ENCODE measurements at regions not wholly inside any gene's neighbourhood (a gene's known extent, or its start where the extent isn't known, plus 50 kb on each side); places are given as distances from the start of the nearest gene placed in this dataset.

DNA sequence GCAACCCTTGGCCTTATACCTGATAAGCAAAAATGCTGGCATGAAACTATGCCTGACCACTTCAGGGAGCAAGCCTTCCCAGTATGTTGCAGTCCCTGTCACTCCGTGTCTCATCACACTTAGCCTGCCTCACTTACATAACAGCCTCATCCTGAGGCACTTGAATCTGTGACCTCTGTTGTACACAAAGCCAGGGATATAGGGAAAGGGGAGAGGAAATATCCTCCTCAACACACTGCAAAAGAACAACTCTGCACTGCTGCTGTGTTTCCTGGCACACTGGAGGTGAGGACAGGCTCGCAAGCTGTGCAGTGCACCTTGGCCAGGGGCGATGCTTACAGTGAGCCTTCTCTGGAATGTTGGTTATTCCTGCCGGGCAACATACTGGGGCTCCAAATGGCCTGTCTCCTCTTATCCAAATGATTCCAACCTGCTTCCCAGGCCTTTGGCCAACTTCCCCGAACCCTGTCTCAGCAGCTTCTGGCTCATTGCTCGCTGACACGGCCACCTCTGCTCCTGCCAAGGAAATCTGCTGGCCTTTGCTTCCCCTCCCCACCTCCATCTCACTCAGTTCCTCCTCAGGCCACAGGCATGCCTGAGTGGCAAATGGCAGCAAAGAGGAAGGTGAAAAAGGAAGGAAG lies 109.2 kb downstream of the CD47 start:
- Histone ChIP-seq H3K4me1 (ENCODE audit: control insufficient read depth, insufficient read depth, low read length, unreplicated experiment) (peaks cover 12% of the 10 kb centered on the region), H2AFZ (ENCODE audit: low read length, unreplicated experiment) (no peak overlapping the region), H3K79me2 (ENCODE audit: control insufficient read depth, insufficient read depth, low read length, unreplicated experiment) (no peaks in the 10 kb centered on the region), H3K4me3 (ENCODE audit: low read depth, low read length) (no peak overlapping the region), H3K36me3 (ENCODE audit: insufficient read depth, low read length) (no peaks in the 10 kb centered on the region), H3K27ac (ENCODE audit: low read depth, low read length) (no peak overlapping the region), H3K27me3 (ENCODE audit: insufficient read depth, low read length) (no peaks in the 10 kb centered on the region)

DNA sequence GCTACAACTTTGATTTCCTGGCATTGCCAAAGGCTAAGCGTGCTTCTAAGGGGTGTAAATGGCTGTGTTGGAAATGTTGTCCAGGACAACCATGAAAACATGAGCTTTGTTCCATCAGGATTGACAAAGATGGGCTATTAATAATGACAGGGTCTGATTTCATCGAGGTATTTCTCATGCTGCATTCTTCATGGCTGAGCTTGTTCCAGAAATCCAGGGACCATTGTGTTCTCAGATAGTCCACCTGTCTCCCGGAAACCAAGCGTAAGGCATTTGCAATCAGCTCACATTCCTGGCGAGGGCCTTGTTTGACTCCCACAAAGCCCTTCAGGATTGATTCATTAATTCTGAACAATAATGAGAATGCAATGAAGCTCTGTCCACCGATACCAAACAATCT lies 111.3 kb downstream of the CD47 start:
- Histone ChIP-seq H3K79me2 (ENCODE audit: control insufficient read depth, insufficient read depth, low read length, unreplicated experiment) (no peaks in the 10 kb centered on the region), H2AFZ (ENCODE audit: low read length, unreplicated experiment) (no peak overlapping the region), H3K36me3 (ENCODE audit: insufficient read depth, low read length) (no peaks in the 10 kb centered on the region), H3K27me3 (ENCODE audit: insufficient read depth, low read length) (no peaks in the 10 kb centered on the region), H3K4me3 (ENCODE audit: low read depth, low read length) (no peak overlapping the region), H3K27ac (ENCODE audit: low read depth, low read length) (no peak overlapping the region), H3K4me1 (ENCODE audit: control insufficient read depth, insufficient read depth, low read length, unreplicated experiment) (no peaks in the 10 kb centered on the region)

DNA sequence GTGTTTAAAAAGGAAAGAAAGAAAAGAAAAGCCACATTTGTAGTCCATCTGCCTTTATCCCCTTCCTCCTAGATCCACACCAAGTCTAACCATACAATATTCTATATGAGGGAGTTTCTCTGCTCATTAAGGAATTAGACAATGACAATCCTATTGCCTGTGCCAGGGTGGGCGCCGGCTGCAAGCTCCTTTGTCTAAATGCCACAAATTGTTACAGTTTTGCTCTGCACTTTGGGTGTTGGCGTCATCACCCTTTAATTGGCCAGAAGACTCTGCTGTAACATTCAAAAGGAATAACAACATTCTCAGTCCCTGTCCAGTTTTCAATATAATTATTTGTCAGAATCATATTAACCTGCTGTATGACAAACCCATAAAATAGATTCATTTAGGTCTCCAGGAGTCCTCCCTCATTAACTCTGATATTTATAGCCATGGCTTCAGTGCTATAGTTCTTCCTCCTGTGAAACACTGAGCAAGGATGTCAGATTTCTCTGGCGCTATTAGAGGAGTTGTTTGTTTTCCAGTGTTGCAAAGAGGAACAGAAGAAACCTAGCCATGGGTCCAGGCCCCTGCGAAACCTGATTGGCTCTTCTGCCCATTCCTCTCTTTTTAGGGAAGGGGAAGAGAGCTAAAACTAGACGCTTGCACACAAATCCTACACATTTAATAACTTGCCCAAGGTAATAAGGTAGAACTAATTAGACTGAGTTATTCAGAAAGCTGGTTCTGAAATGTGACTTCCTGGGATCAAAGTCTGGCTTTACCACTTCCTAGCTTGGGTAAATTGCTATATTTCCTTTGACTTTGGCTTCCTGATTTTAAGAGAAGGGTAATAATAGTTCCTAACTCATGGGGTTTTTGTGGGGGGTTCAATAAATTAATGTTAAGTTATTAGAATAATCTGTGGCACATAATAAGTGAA lies 112.4 kb downstream of the CD47 start:
- no peak overlapping the region for H2AFZ ChIP-seq (ENCODE audit: low read length, unreplicated experiment)
- H3K4me1 ChIP-seq (ENCODE audit: control insufficient read depth, insufficient read depth, low read length, unreplicated experiment), result no peaks in the 10 kb centered on the region
- H3K27ac ChIP-seq (ENCODE audit: low read depth, low read length), result no peak overlapping the region
- H3K27me3 ChIP-seq (ENCODE audit: insufficient read depth, low read length), result no peaks in the 10 kb centered on the region
- no peaks in the 10 kb centered on the region for H3K79me2 ChIP-seq (ENCODE audit: control insufficient read depth, insufficient read depth, low read length, unreplicated experiment)
- H3K4me3 ChIP-seq (ENCODE audit: low read depth, low read length), result no peak overlapping the region
- no peaks in the 10 kb centered on the region for H3K36me3 ChIP-seq (ENCODE audit: insufficient read depth, low read length)

DNA sequence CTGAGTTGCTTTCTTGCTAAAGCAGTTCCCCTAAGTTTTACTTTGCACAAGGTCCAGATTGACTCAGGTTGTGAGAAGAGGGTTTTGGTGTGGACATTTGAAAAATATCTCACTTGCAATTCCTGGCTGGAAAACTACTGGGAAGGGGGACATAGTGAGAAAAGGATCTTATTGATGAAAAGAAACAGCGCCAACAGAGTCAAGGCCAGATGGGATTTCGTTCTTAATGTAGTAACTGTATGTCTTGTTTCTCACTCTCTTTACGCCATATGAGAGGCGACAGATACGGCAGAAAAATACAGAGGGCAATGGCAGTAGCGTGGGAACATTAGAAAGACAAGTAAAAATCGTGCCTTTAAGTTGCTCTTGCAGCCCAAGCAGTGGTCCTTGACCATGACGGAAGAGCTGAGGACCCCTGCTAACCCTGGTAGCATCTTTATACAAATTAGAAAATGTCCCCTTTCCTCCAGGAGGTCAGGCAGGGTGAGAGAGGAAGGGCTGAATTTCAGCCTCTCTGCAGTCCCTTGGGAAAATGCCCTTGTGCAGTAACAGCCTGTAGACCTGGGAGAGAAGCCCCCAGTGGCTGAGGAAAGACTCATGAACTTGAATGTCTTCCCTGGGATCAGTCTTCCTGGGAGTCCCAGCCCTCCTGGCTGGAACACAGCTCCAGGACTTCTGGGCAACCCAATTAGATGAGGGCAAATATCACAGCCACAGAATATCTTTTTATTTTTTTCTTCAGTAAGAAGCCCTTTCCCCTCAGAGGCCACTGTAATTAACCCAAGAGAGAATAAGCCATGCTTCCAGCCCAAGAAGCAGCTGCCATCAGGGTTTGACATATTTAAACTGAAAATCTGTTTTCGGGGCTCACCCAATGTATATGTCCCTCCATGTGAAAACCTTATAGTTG lies 113.4 kb downstream of the CD47 start:
- no peak overlapping the region for H3K27ac ChIP-seq (ENCODE audit: low read depth, low read length)
- H3K4me3 ChIP-seq (ENCODE audit: low read depth, low read length), result no peak overlapping the region
- no peak overlapping the region for H2AFZ ChIP-seq (ENCODE audit: low read length, unreplicated experiment)
- H3K36me3 ChIP-seq (ENCODE audit: insufficient read depth, low read length), result no peaks in the 10 kb centered on the region
- no peaks in the 10 kb centered on the region for H3K27me3 ChIP-seq (ENCODE audit: insufficient read depth, low read length)
- H3K79me2 ChIP-seq (ENCODE audit: control insufficient read depth, insufficient read depth, low read length, unreplicated experiment), result no peaks in the 10 kb centered on the region
- no peaks in the 10 kb centered on the region for H3K4me1 ChIP-seq (ENCODE audit: control insufficient read depth, insufficient read depth, low read length, unreplicated experiment)

DNA sequence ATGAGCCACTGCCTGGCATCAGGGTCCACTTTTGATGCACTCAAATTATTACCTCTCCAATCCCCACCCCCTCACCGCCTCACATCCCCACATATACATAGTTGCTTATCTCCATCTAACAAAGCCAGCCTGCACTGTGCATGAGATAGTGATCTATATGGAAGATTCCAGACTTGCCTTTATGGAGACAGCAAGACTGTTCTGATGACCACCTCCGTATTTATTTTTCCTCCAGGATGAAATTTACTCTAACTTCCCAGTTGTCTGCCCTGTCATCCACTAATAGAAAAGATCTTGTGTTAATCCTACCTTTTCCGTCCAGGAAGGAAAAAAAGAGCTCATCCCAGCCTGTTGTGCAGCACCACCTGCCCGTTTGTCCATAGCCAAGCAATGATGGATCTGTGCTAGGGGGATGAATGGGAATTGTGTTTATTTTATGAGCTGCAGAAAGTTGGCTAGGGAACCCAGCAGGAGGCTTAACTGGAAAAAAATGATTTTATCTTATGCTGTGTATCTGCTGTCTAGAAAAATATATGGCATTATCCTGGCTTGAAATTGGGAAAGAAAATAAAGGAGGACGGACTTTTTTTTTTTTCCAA lies 114.5 kb downstream of the CD47 start:
- no peak overlapping the region for H3K4me3 ChIP-seq (ENCODE audit: low read depth, low read length)
- H3K27me3 ChIP-seq (ENCODE audit: insufficient read depth, low read length), result no peaks in the 10 kb centered on the region
- no peak overlapping the region for H2AFZ ChIP-seq (ENCODE audit: low read length, unreplicated experiment)
- H3K27ac ChIP-seq (ENCODE audit: low read depth, low read length), result no peak overlapping the region
- H3K79me2 ChIP-seq (ENCODE audit: control insufficient read depth, insufficient read depth, low read length, unreplicated experiment), result no peaks in the 10 kb centered on the region
- H3K36me3 ChIP-seq (ENCODE audit: insufficient read depth, low read length), result no peaks in the 10 kb centered on the region
- H3K4me1 ChIP-seq (ENCODE audit: control insufficient read depth, insufficient read depth, low read length, unreplicated experiment), result no peaks in the 10 kb centered on the region

DNA sequence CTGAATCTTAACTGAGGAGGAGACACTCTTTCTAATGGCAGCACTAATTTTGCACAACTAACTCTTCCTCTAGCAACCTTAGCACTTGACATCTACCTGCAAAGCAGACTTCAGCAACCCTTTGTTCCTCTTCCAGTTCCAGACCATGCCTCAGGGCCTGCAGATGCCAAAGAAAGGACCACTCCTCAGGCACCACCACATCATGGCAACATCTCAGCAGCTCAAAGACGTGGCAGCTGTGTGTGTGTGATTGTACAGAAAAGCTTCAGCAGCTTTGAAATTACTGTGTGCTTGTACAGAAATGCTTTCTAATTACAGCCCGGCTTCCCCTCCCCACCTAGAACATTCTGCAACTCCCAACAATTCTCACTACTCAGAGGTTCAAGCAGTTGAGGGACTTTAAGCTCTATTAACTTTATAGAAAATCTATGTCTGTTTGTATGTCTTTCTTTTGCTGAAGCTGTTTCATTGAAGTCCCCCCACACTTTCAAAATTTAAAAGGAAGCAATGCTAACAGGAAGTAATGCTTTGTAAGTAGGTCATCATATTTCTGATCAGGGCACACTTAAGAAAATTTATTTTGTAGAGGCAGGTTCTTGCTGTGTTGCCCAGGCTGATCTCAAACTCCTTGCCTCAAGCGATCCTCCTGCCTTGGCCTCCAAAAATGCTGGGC lies 115.2 kb downstream of the CD47 start:
- Histone ChIP-seq H3K36me3 (ENCODE audit: insufficient read depth, low read length) (no peaks in the 10 kb centered on the region), H3K27ac (ENCODE audit: low read depth, low read length) (no peak overlapping the region), H2AFZ (ENCODE audit: low read length, unreplicated experiment) (no peak overlapping the region), H3K79me2 (ENCODE audit: control insufficient read depth, insufficient read depth, low read length, unreplicated experiment) (no peaks in the 10 kb centered on the region), H3K4me1 (ENCODE audit: control insufficient read depth, insufficient read depth, low read length, unreplicated experiment) (peaks cover 1% of the 10 kb centered on the region), H3K4me3 (ENCODE audit: low read depth, low read length) (no peak overlapping the region), H3K27me3 (ENCODE audit: insufficient read depth, low read length) (no peaks in the 10 kb centered on the region)

DNA sequence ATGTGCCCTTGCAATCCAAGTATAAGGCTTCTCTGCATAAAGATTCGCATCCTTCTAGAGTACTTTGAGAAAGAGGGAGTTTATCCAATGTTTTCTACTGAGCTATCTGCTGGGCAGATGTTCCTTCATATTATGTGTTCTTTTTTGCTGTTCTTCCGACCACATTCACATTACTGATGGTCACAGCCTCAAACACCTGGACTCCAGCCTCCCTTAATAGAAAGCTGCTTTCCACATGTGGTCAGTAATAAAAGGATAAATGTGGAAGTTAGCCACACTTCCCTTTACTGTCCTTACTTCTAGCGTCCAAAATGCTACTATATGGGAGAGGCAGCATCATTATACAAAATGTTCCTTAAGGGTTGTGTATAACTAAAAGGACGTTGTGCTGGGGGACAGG lies 116.9 kb downstream of the CD47 start:
- H3K27me3 ChIP-seq (ENCODE audit: insufficient read depth, low read length), result no peaks in the 10 kb centered on the region
- no peak overlapping the region for H2AFZ ChIP-seq (ENCODE audit: low read length, unreplicated experiment)

DNA sequence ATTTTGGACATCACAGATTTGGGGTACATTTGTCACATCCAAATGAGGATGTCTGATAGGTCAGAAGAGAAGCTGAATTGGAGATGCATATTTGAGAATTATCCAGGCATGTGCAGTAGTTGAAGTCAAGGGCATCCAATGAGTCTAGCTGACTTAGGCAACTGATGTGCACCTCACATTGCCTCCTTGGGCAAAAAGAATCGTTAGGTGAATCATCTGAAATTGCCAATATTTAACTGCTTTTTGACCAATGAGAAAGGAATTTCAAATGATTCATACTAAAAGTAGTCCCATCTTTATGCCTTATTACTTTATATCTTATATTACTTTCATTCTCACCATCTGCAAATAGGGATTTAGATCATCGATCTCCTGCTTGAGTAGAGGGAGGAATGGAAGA lies 117.7 kb downstream of the CD47 start:
- Histone ChIP-seq H3K4me3 (ENCODE audit: low read depth, low read length) (no peak overlapping the region), H3K27me3 (ENCODE audit: insufficient read depth, low read length) (no peaks in the 10 kb centered on the region), H2AFZ (ENCODE audit: low read length, unreplicated experiment) (no peak overlapping the region), H3K36me3 (ENCODE audit: insufficient read depth, low read length) (no peaks in the 10 kb centered on the region), H3K4me1 (ENCODE audit: control insufficient read depth, insufficient read depth, low read length, unreplicated experiment) (peaks cover 15% of the 10 kb centered on the region), H3K79me2 (ENCODE audit: control insufficient read depth, insufficient read depth, low read length, unreplicated experiment) (no peaks in the 10 kb centered on the region), H3K27ac (ENCODE audit: low read depth, low read length) (no peak overlapping the region)

More for the DNA sequence above, 116.9 kb downstream of the CD47 start:
- Histone ChIP-seq H3K4me3 (ENCODE audit: low read depth, low read length) (no peak overlapping the region), H3K4me1 (ENCODE audit: control insufficient read depth, insufficient read depth, low read length, unreplicated experiment) (peaks cover 15% of the 10 kb centered on the region), H3K79me2 (ENCODE audit: control insufficient read depth, insufficient read depth, low read length, unreplicated experiment) (no peaks in the 10 kb centered on the region), H3K36me3 (ENCODE audit: insufficient read depth, low read length) (no peaks in the 10 kb centered on the region), H3K27ac (ENCODE audit: low read depth, low read length) (no peak overlapping the region)

DNA sequence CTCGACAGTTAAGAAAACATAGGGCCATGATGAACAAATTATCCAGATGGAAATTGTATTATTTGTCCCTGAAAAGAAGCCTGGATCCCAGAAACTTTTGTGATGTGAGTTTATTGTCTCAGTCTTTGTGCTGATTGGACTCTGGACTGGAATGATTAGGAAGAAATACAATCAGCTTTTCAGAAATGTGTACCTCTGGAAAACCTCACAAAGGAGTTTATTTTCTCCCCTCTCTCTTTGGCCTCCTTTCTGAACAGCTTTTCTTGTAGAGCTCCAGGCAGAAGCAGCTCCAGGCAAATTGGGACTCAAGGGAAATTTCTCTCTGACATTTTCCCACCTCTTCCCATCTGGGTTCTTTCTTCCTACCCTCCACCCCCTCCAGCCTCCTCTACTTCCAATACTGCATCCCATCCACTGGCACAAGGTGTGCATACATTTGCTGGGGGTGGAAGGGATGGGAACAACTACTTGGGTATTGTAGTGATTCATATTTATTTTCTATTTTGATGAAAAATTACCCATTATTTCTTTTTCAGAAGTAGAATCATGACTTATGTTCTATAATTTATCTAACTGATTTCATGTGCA lies 119.7 kb downstream of the CD47 start:
- Histone ChIP-seq H3K36me3 (ENCODE audit: insufficient read depth, low read length) (no peaks in the 10 kb centered on the region), H3K4me3 (ENCODE audit: low read depth, low read length) (no peak overlapping the region), H2AFZ (ENCODE audit: low read length, unreplicated experiment) (no peak overlapping the region), H3K79me2 (ENCODE audit: control insufficient read depth, insufficient read depth, low read length, unreplicated experiment) (no peaks in the 10 kb centered on the region), H3K27ac (ENCODE audit: low read depth, low read length) (no peak overlapping the region), H3K27me3 (ENCODE audit: insufficient read depth, low read length) (no peaks in the 10 kb centered on the region), H3K4me1 (ENCODE audit: control insufficient read depth, insufficient read depth, low read length, unreplicated experiment) (peaks cover 15% of the 10 kb centered on the region)

Measured in ACC112 (cell line).